Neutrophil (primary cell): ENCODE measurements at regions not wholly inside any gene's neighbourhood (a gene's known extent, or its start where the extent isn't known, plus 50 kb on each side); places are given as distances from the start of the nearest gene placed in this dataset.

Source experiments
- H3K27ac ChIP-seq: fragments of 200-600 bp; sonication (generic); 2 replicates; pipeline ENCODE4 v1.5.1; 2016; ENCODE audit warnings: mild to moderate bottlenecking, moderate library complexity
- H3K27me3 ChIP-seq: fragments of 200-600 bp; sonication (generic); 2 replicates; pipeline ENCODE4 v1.6.0; 2016; ENCODE audit warnings: mild to moderate bottlenecking
- H3K36me3 ChIP-seq: fragments of 200-600 bp; sonication (generic); 2 replicates; pipeline ENCODE4 v1.5.1; 2017
- H3K4me1 ChIP-seq, 2 experiments: fragments of 200-600 bp in 1 of 2; sonication (generic) in 1 of 2; 1 replicate in 1 of 2; 2 replicates in 1 of 2; pipeline versions ENCODE4 v1.5.1 to v1.6.1; 2013 to 2016; ENCODE audit warnings: low read depth in 1 of 2, low read length in 1 of 2, mild to moderate bottlenecking in 1 of 2, moderate library complexity in 1 of 2; ENCODE audit not compliant: control insufficient read depth in 1 of 2, insufficient read depth in 1 of 2
- H3K4me3 ChIP-seq, 2 experiments: fragments of 200-600 bp in 1 of 2; sonication (generic) in 1 of 2; 1 replicate in 1 of 2; 2 replicates in 1 of 2; pipeline ENCODE4 v1.5.1; 2013 to 2016; ENCODE audit warnings: low read depth in 1 of 2, low read length in 1 of 2, mild to moderate bottlenecking in 1 of 2, moderate library complexity in 1 of 2
- H3K9me3 ChIP-seq: fragments of 200-600 bp; sonication (generic); 2 replicates; pipeline ENCODE4 v1.5.1; 2016
- CTCF ChIP-seq: fragments of 200-600 bp; sonication (generic); IDR thresholded peaks from 2 replicates; pipeline ENCODE4 v1.5.1; 2016; ENCODE audit warnings: antibody characterized with exemption

- Histone ChIP-seq H3K27ac (no peak overlapping the region), H3K4me3 (no peak overlapping the region), H3K9me3 (no peaks in the 10 kb centered on the region), H3K36me3 (no peaks in the 10 kb centered on the region), H3K4me1 (no peaks in the 10 kb centered on the region), H3K27me3 (no peaks in the 10 kb centered on the region)
- no peak for TF ChIP-seq CTCF
Observed at GRCh38 chr18:56060967-56061541, 473.1 kb upstream of the TCF4 start.

GRCh38 chr18:56052202-56052601, 464.2 kb upstream of the TCF4 start:
- Histone ChIP-seq H3K4me1 (no peaks in the 10 kb centered on the region), H3K36me3 (no peaks in the 10 kb centered on the region), H3K27ac (no peak overlapping the region), H3K9me3 (no peaks in the 10 kb centered on the region), H3K27me3 (no peaks in the 10 kb centered on the region), H3K4me3 (no peak overlapping the region)
- TF ChIP-seq CTCF: no peak

GRCh38 chr18:56044239-56044638, 456.2 kb upstream of the TCF4 start:
- no peaks in the 10 kb centered on the region for H3K9me3 ChIP-seq
- TF ChIP-seq CTCF: no peak
- no peak overlapping the region for H3K27ac ChIP-seq
- H3K4me1 ChIP-seq: no peaks in the 10 kb centered on the region
- H3K27me3 ChIP-seq: no peaks in the 10 kb centered on the region
- no peak overlapping the region for H3K4me3 ChIP-seq
- H3K36me3 ChIP-seq: no peaks in the 10 kb centered on the region

- H3K4me1 ChIP-seq: no peaks in the 10 kb centered on the region
- no peak overlapping the region for H3K4me3 ChIP-seq
- H3K36me3 ChIP-seq: no peaks in the 10 kb centered on the region
- H3K27ac ChIP-seq: no peak overlapping the region
- TF ChIP-seq CTCF: no peak
- no peaks in the 10 kb centered on the region for H3K27me3 ChIP-seq
- no peaks in the 10 kb centered on the region for H3K9me3 ChIP-seq
Observed at GRCh38 chr18:56043641-56044061, 455.7 kb upstream of the TCF4 start.

- Histone ChIP-seq H3K4me3 (no peak overlapping the region), H3K4me1 (no peaks in the 10 kb centered on the region), H3K36me3 (no peaks in the 10 kb centered on the region), H3K27ac (no peak overlapping the region), H3K9me3 (no peaks in the 10 kb centered on the region), H3K27me3 (no peaks in the 10 kb centered on the region)
- no peak for TF ChIP-seq CTCF
Observed at GRCh38 chr18:56042915-56043536, 455.0 kb upstream of the TCF4 start.
